HEK293T (cell line): ENCODE measurements at regions not wholly inside any gene's neighbourhood (a gene's known extent, or its start where the extent isn't known, plus 50 kb on each side); places are given as distances from the start of the nearest gene placed in this dataset.

Experiments
- ARNT ChIP-seq: fragments of 450-650 bp; IDR thresholded peaks from 2 replicates; pipeline ENCODE4 v1.6.1; 2017; ENCODE audit warnings: mild to moderate bottlenecking
- BHLHE40 ChIP-seq: fragments of 450-650 bp; IDR thresholded peaks from 2 replicates; pipeline ENCODE4 v1.6.1; 2016; ENCODE audit warnings: mild to moderate bottlenecking, moderate library complexity, borderline replicate concordance
- ELF4 ChIP-seq: fragments of 450-650 bp; IDR thresholded peaks from 2 replicates; pipeline ENCODE4 v1.6.1; 2017; ENCODE audit warnings: antibody characterized with exemption
- FOXA1 ChIP-seq: fragments of 450-650 bp; IDR thresholded peaks from 2 replicates; pipeline ENCODE4 v1.6.1; 2016; ENCODE audit warnings: mild to moderate bottlenecking
- FOXK2 ChIP-seq: fragments of 450-650 bp; IDR thresholded peaks from 2 replicates; pipeline ENCODE4 v1.6.1; 2016; ENCODE audit warnings: mild to moderate bottlenecking
- FOXM1 ChIP-seq: fragments of 450-650 bp; IDR thresholded peaks from 2 replicates; pipeline ENCODE4 v1.6.1; 2017; ENCODE audit warnings: mild to moderate bottlenecking, borderline replicate concordance
- HDGF ChIP-seq: fragments of 450-650 bp; IDR thresholded peaks from 2 replicates; pipeline ENCODE4 v1.6.1; 2017; ENCODE audit warnings: antibody characterized with exemption, borderline replicate concordance
- L3MBTL2 ChIP-seq: fragments of 450-650 bp; conservative IDR thresholded peaks from 2 replicates; pipeline ENCODE4 v1.6.1; 2016; ENCODE audit warnings: mild to moderate bottlenecking
- LEF1 ChIP-seq: fragments of 450-650 bp; IDR thresholded peaks from 2 replicates; pipeline ENCODE4 v1.6.1; 2017; ENCODE audit warnings: mild to moderate bottlenecking, borderline replicate concordance
- NFRKB ChIP-seq: fragments of 450-650 bp; IDR thresholded peaks from 2 replicates; pipeline ENCODE4 v1.6.1; 2016; ENCODE audit warnings: mild to moderate bottlenecking, moderate library complexity
- SP1 ChIP-seq: fragments of 450-650 bp; IDR thresholded peaks from 2 replicates; pipeline ENCODE4 v1.6.1; 2017
- SUZ12 ChIP-seq: fragments of 450-650 bp; IDR thresholded peaks from 2 replicates; pipeline ENCODE4 v1.6.1; 2016; ENCODE audit warnings: mild to moderate bottlenecking
- TARDBP ChIP-seq: fragments of 450-650 bp; IDR thresholded peaks from 2 replicates; pipeline ENCODE4 v1.6.1; 2016
- ZNF384 ChIP-seq: fragments of 450-650 bp; IDR thresholded peaks from 2 replicates; pipeline ENCODE4 v1.6.1; 2016

- TF ChIP-seq SUZ12: no peak
- TF ChIP-seq SP1: no peak
- no peak for TF ChIP-seq BHLHE40
- no peak for TF ChIP-seq NFRKB
- TF ChIP-seq ZNF384: no peak
- no peak for TF ChIP-seq FOXA1
- no peak for TF ChIP-seq ARNT
- TF ChIP-seq TARDBP: no peak
- no peak for TF ChIP-seq FOXM1
- no peak for TF ChIP-seq FOXK2
- no peak for TF ChIP-seq HDGF
- TF ChIP-seq L3MBTL2: no peak
- no peak for TF ChIP-seq ELF4
- TF ChIP-seq LEF1: no peak
Measured at GRCh38 chr3:26196781-26197180, 406.9 kb downstream of the OXSM start.
